HUES6 (cell line): ENCODE measurements at regions not wholly inside any gene's neighbourhood (a gene's known extent, or its start where the extent isn't known, plus 50 kb on each side); places are given as distances from the start of the nearest gene placed in this dataset.

ENCODE experiments used
- H3K27ac ChIP-seq: 2 replicates; pipeline ENCODE4 v1.7.0; 2013; ENCODE audit warnings: low read depth, mild to moderate bottlenecking, low read length, inconsistent platforms
- H3K27me3 ChIP-seq: 2 replicates; pipeline ENCODE4 v1.6.1; 2013; ENCODE audit warnings: low read length; ENCODE audit not compliant: control insufficient read depth, insufficient read depth
- H3K36me3 ChIP-seq: 2 replicates; pipeline ENCODE4 v1.6.1; 2013; ENCODE audit warnings: low read length; ENCODE audit not compliant: control insufficient read depth, insufficient read depth
- H3K4me1 ChIP-seq: 2 replicates; pipeline ENCODE4 v1.6.1; 2013; ENCODE audit warnings: low read length; ENCODE audit not compliant: control insufficient read depth, insufficient read depth
- H3K4me3 ChIP-seq: 2 replicates; pipeline ENCODE4 v1.5.1; 2013; ENCODE audit warnings: low read depth, low read length
- H3K9ac ChIP-seq: one replicate; pipeline ENCODE4 v1.6.1; 2013; ENCODE audit warnings: mild to moderate bottlenecking, low read length
- H3K9me3 ChIP-seq: 2 replicates; pipeline ENCODE4 v1.6.1; 2013; ENCODE audit warnings: low read depth, low read length; ENCODE audit not compliant: control insufficient read depth, insufficient read depth

- no peaks in the 10 kb centered on the region for H3K36me3 ChIP-seq
- H3K9ac ChIP-seq, result no peak overlapping the region
- no peaks in the 10 kb centered on the region for H3K9me3 ChIP-seq
- H3K27ac ChIP-seq, result no peak overlapping the region
- H3K4me3 ChIP-seq, result no peak overlapping the region
- no peaks in the 10 kb centered on the region for H3K4me1 ChIP-seq
- H3K27me3 ChIP-seq, result no peaks in the 10 kb centered on the region
These were observed 706.6 kb upstream of the ACO1 start for GRCh38 chr9:31677877-31678276.

- Histone ChIP-seq H3K27me3 (no peaks in the 10 kb centered on the region), H3K9me3 (no peaks in the 10 kb centered on the region), H3K9ac (no peak overlapping the region), H3K27ac (no peak overlapping the region), H3K4me1 (no peaks in the 10 kb centered on the region), H3K4me3 (no peak overlapping the region), H3K36me3 (no peaks in the 10 kb centered on the region)
These were observed 701.3 kb upstream of the ACO1 start for GRCh38 chr9:31683116-31683515.

DNA sequence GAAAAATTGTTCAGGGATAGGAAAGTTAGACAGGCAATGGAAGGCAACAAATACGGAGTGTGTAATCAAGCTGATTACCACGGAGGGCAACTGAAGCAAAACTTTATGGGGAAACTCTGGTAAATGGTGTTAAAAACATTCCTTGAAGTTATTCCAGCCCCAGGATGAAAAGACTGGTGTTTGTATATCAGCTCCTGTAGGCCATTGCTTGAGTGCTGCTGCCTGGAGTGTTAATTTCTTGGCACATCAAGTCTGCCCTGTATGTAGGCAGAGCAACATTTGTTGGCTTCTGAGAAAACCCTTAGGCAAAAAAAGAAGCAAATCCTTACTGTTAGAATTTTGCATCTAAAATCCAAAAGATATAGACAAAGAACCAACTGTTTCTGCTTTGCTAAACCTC lies 686.5 kb upstream of the ACO1 start:
- Histone ChIP-seq H3K4me1 (no peaks in the 10 kb centered on the region), H3K9me3 (no peaks in the 10 kb centered on the region), H3K27ac (no peak overlapping the region), H3K36me3 (no peaks in the 10 kb centered on the region), H3K4me3 (no peak overlapping the region), H3K9ac (no peak overlapping the region), H3K27me3 (no peaks in the 10 kb centered on the region)

- H3K9ac ChIP-seq, result no peak overlapping the region
- H3K4me3 ChIP-seq, result no peak overlapping the region
- H3K9me3 ChIP-seq, result no peaks in the 10 kb centered on the region
- H3K4me1 ChIP-seq, result no peaks in the 10 kb centered on the region
- no peaks in the 10 kb centered on the region for H3K36me3 ChIP-seq
- H3K27ac ChIP-seq, result no peak overlapping the region
- H3K27me3 ChIP-seq, result no peaks in the 10 kb centered on the region
These were observed 684.6 kb upstream of the ACO1 start for GRCh38 chr9:31699836-31700235.

DNA sequence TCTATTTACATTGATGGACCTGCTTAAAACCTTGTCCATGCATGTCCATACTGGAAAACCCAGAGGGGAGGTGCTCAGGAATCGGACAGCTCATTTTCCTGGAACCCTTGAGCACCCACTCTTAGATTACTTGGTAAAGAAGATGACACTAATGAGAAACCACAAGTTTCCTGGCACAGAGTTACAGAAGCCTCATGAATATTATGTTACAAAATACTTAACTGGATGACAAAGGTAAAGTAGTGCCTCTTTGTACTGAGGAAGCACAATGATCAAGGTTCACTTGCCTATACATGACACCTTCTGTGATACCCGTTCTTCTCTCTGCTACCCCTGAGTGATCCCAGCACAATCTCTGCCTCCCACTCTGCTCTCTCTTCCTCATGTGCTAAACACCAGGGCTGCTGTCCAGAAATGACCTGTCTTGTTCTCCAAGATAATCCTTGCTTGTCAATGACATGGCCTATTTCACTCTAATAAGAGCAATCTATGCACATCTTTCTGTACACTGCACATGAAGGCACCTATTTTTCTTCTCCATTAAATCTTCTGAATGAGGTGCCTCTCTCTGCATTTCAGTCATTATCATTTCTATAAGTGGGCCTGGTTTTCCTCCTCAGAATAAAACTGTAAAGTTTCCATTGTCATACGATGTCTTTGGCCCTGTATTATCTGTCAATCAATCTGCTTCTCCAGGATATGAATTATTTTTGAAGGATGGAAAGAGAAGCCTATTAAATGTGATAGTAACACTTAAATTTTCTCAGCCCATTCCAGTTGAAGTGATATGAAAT lies 684.0 kb upstream of the ACO1 start:
- Histone ChIP-seq H3K4me1 (no peaks in the 10 kb centered on the region), H3K27me3 (no peaks in the 10 kb centered on the region), H3K9ac (no peak overlapping the region), H3K36me3 (no peaks in the 10 kb centered on the region), H3K9me3 (no peaks in the 10 kb centered on the region), H3K4me3 (no peak overlapping the region), H3K27ac (no peak overlapping the region)

- H3K9me3 ChIP-seq, result no peaks in the 10 kb centered on the region
- H3K4me1 ChIP-seq, result no peaks in the 10 kb centered on the region
- no peaks in the 10 kb centered on the region for H3K27me3 ChIP-seq
- no peak overlapping the region for H3K9ac ChIP-seq
- H3K36me3 ChIP-seq, result no peaks in the 10 kb centered on the region
- no peak overlapping the region for H3K4me3 ChIP-seq
- no peak overlapping the region for H3K27ac ChIP-seq
These were observed 681.5 kb upstream of the ACO1 start for GRCh38 chr9:31702957-31703356.

DNA sequence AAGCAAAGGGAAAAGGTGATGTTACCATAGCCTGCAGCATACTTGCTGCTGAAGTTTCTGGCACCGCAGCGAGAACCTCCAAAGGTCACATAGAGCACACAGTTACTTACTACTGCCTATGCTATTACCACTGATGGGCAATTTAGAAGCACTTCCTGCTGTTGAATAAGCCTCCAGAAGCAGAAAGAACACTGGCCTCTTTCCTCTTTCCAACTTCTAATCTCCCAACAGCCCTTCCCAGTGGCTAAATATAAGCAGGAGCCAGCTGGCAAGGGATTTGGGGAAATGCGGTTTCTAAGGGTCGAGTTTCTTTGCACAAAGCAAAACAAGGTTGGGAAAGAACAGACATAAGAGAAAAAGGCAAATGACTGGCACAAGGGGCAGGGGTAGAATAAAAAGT lies 669.2 kb upstream of the ACO1 start:
- no peak overlapping the region for H3K9ac ChIP-seq
- H3K4me3 ChIP-seq, result no peak overlapping the region
- no peaks in the 10 kb centered on the region for H3K36me3 ChIP-seq
- H3K9me3 ChIP-seq, result no peaks in the 10 kb centered on the region
- H3K27ac ChIP-seq, result no peak overlapping the region
- no peaks in the 10 kb centered on the region for H3K27me3 ChIP-seq
- no peaks in the 10 kb centered on the region for H3K4me1 ChIP-seq

GRCh38 chr9:31719262-31719661 lies 665.2 kb upstream of the ACO1 start:
- H3K36me3 ChIP-seq, result no peaks in the 10 kb centered on the region
- H3K4me3 ChIP-seq, result no peak overlapping the region
- no peak overlapping the region for H3K27ac ChIP-seq
- no peaks in the 10 kb centered on the region for H3K4me1 ChIP-seq
- no peaks in the 10 kb centered on the region for H3K27me3 ChIP-seq
- no peaks in the 10 kb centered on the region for H3K9me3 ChIP-seq
- no peak overlapping the region for H3K9ac ChIP-seq

DNA sequence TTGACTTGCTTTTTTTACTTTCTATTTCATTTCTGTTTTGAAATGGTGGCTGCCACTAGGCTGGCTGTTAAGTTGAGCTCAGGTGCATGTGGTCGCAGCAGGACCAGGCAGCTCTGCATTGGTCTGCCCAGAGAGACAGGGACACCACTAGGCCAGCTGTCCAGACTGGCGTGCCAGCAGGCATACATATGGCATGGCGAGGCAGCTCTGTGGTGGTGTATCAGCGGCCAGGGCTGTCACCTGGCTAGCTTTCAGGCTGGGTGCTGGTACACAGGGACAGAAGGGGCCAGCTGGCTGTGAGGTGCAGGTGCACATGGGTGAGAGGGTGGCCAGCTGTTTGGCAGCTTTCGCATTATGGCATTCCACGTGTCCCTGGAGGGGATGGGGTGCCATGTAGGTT lies 654.0 kb upstream of the ACO1 start:
- Histone ChIP-seq H3K9ac (no peak overlapping the region), H3K4me3 (no peak overlapping the region), H3K36me3 (no peaks in the 10 kb centered on the region), H3K4me1 (peaks cover 4% of the 10 kb centered on the region), H3K9me3 (no peaks in the 10 kb centered on the region), H3K27me3 (no peaks in the 10 kb centered on the region), H3K27ac (no peak overlapping the region)

DNA sequence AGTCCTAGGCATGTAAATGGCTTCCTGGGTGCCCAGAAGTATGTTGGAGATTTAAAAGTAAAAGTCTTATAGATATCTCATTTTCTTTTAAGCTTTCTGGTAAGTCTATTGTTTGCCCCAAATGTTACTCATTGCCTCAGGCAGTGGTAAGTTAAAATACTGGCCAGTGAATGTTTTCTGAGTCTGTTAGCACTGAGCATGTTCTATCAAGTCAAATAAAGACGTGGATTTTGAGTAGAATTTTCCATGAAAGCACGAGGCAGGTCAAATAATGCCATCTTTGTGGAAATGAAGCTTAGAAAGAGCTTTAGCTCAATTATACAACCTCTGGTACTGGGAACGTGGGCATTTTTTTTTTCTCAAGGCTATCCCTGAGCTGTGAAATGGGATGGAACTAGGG lies 651.3 kb upstream of the ACO1 start:
- Histone ChIP-seq H3K4me1 (peaks cover 9% of the 10 kb centered on the region), H3K9me3 (no peaks in the 10 kb centered on the region), H3K4me3 (no peak overlapping the region), H3K27ac (no peak overlapping the region), H3K36me3 (no peaks in the 10 kb centered on the region), H3K9ac (no peak overlapping the region), H3K27me3 (0 out of 2 replicates have a peak, but pooled peaks cover 3% of the 10 kb centered on the region)

GRCh38 chr9:31736581-31737179 lies 647.8 kb upstream of the ACO1 start:
- Histone ChIP-seq H3K9me3 (no peaks in the 10 kb centered on the region), H3K4me3 (no peak overlapping the region), H3K9ac (no peak overlapping the region), H3K36me3 (no peaks in the 10 kb centered on the region), H3K27me3 (0 out of 2 replicates have a peak, but pooled peaks cover 4% of the 10 kb centered on the region), H3K27ac (no peak overlapping the region), H3K4me1 (peaks cover 9% of the 10 kb centered on the region)
